Smooth muscle cell (in vitro differentiated cells): ENCODE measurements at regions not wholly inside any gene's neighbourhood (a gene's known extent, or its start where the extent isn't known, plus 50 kb on each side); places are given as distances from the start of the nearest gene placed in this dataset.

Experiments used
- DNase-seq: peaks from one replicate; lab custom pipeline; 2025; ENCODE audit not compliant: unreplicated experiment; lab: John Stamatoyannopoulos, UW
- H2AFZ ChIP-seq: fragments of 200-600 bp; sonication (generic); 2 replicates; pipeline ENCODE4 v1.6.0; 2016; ENCODE audit warnings: antibody characterized with exemption, low read depth, mild to moderate bottlenecking
- H3F3A ChIP-seq: fragments of 200-600 bp; sonication (generic); 2 replicates; pipeline ENCODE4 v1.6.0; 2017; ENCODE audit warnings: antibody characterized with exemption, low read depth
- H3K27ac ChIP-seq: fragments of 200-600 bp; sonication (generic); 2 replicates; pipeline ENCODE4 v1.5.1; 2016; ENCODE audit warnings: low read depth, mild to moderate bottlenecking
- H3K27me3 ChIP-seq: fragments of 200-600 bp; sonication (generic); 2 replicates; pipeline ENCODE4 v1.6.1; 2016; ENCODE audit warnings: low read depth, mild to moderate bottlenecking
- H3K36me3 ChIP-seq: fragments of 200-600 bp; sonication (generic); 2 replicates; pipeline ENCODE4 v1.5.1; 2016; ENCODE audit warnings: low read depth
- H3K4me1 ChIP-seq: fragments of 200-600 bp; sonication (generic); 2 replicates; pipeline ENCODE4 v1.5.1; 2016; ENCODE audit warnings: low read depth
- H3K4me2 ChIP-seq: fragments of 200-600 bp; sonication (generic); 2 replicates; pipeline ENCODE4 v1.6.0; 2016; ENCODE audit warnings: mild to moderate bottlenecking
- H3K4me3 ChIP-seq: fragments of 200-600 bp; sonication (generic); 2 replicates; pipeline ENCODE4 v1.5.1; 2016; ENCODE audit warnings: mild to moderate bottlenecking
- H3K79me2 ChIP-seq: fragments of 200-600 bp; sonication (generic); 2 replicates; pipeline ENCODE4 v1.6.0; 2016; ENCODE audit warnings: low read depth, mild to moderate bottlenecking
- H3K9ac ChIP-seq: fragments of 200-600 bp; sonication (generic); 2 replicates; pipeline ENCODE4 v1.6.0; 2016; ENCODE audit warnings: low read depth
- H3K9me3 ChIP-seq: fragments of 200-600 bp; sonication (generic); replicated peaks from 2 replicates; pipeline ENCODE4 v1.5.1; 2016; ENCODE audit warnings: low read depth
- H4K20me1 ChIP-seq: fragments of 200-600 bp; sonication (generic); 2 replicates; pipeline ENCODE4 v1.6.0; 2016; ENCODE audit warnings: low read depth
- CTCF ChIP-seq: fragments of 200-600 bp; sonication (generic); IDR thresholded peaks from 2 replicates; pipeline ENCODE4 v1.5.1; 2017; ENCODE audit warnings: borderline replicate concordance, mild to moderate bottlenecking, antibody characterized with exemption; ENCODE audit not compliant: insufficient read depth, poor library complexity, severe bottlenecking
- WGBS: methylation state at CpG from one replicate; pipeline ENCODE4 v1.1.7; 2016; ENCODE audit warnings: low lambda C conversion rate; 5-methylcytosine and 5-hydroxymethylcytosine counted together

GRCh38 chr1:115409094-115410015, 71.3 kb upstream of the NGF start:
- no peaks in the 10 kb centered on the region for H3K9me3 ChIP-seq
- H3K27me3 ChIP-seq: no peaks in the 10 kb centered on the region
- H3K9ac ChIP-seq: no peak overlapping the region
- H2AFZ ChIP-seq: peak overlapping the region; percentile 34
- H3F3A ChIP-seq: peaks cover 20% of the 10 kb centered on the region
- peaks cover 7% of the 10 kb centered on the region for H3K4me1 ChIP-seq
- no peak for TF ChIP-seq CTCF
- H4K20me1 ChIP-seq: no peaks in the 10 kb centered on the region
- no peaks in the 10 kb centered on the region for H3K79me2 ChIP-seq
- WGBS: 25% methylated on average over 7 of the region's 7 CpGs
- H3K27ac ChIP-seq: peak overlapping the region; percentile 82
- H3K4me2 ChIP-seq: peak overlapping the region; percentile 57
- no peak overlapping the region for H3K4me3 ChIP-seq
- DNase-seq: no peak
- H3K36me3 ChIP-seq: no peaks in the 10 kb centered on the region

- Histone ChIP-seq H3K27me3 (no peaks in the 10 kb centered on the region), H3F3A (peaks cover 20% of the 10 kb centered on the region), H3K36me3 (no peaks in the 10 kb centered on the region), H3K4me2 (peak overlapping the region; percentile 57), H2AFZ (no peak overlapping the region), H3K4me3 (no peak overlapping the region), H3K27ac (peak overlapping the region; percentile 82), H3K79me2 (no peaks in the 10 kb centered on the region), H3K9me3 (no peaks in the 10 kb centered on the region), H3K9ac (no peak overlapping the region), H4K20me1 (no peaks in the 10 kb centered on the region), H3K4me1 (peaks cover 7% of the 10 kb centered on the region)
- no peak for TF ChIP-seq CTCF
- 14% methylated on average over 1 of the region's 1 CpG for WGBS
- no peak for DNase-seq
Observed at GRCh38 chr1:115408533-115408932, 70.5 kb upstream of the NGF start.

- no peak for DNase-seq
- H4K20me1 ChIP-seq: no peaks in the 10 kb centered on the region
- 78% methylated on average over 2 of the region's 2 CpGs for WGBS
- no peak overlapping the region for H3K4me3 ChIP-seq
- H3K4me1 ChIP-seq: peaks cover 7% of the 10 kb centered on the region
- no peak overlapping the region for H3K27ac ChIP-seq
- no peak overlapping the region for H2AFZ ChIP-seq
- H3K36me3 ChIP-seq: no peaks in the 10 kb centered on the region
- peaks cover 11% of the 10 kb centered on the region for H3F3A ChIP-seq
- H3K9ac ChIP-seq: no peak overlapping the region
- H3K4me2 ChIP-seq: no peak overlapping the region
- no peak for TF ChIP-seq CTCF
- no peaks in the 10 kb centered on the region for H3K9me3 ChIP-seq
- H3K79me2 ChIP-seq: no peaks in the 10 kb centered on the region
- H3K27me3 ChIP-seq: no peaks in the 10 kb centered on the region
Observed at GRCh38 chr1:115404911-115405310, 66.9 kb upstream of the NGF start.

GRCh38 chr1:115402753-115403184, 64.7 kb upstream of the NGF start:
- TF ChIP-seq CTCF: no peak
- H3F3A ChIP-seq: no peaks in the 10 kb centered on the region

More at GRCh38 chr1:115402753-115403184, 64.7 kb upstream of the NGF start:
- no peaks in the 10 kb centered on the region for H4K20me1 ChIP-seq
- no peaks in the 10 kb centered on the region for H3K79me2 ChIP-seq
- no peak for DNase-seq
- H2AFZ ChIP-seq: no peak overlapping the region
- H3K9ac ChIP-seq: no peak overlapping the region
- no peaks in the 10 kb centered on the region for H3K9me3 ChIP-seq
- H3K36me3 ChIP-seq: no peaks in the 10 kb centered on the region
- no peaks in the 10 kb centered on the region for H3K27me3 ChIP-seq
- WGBS: 98% methylated on average over 2 of the region's 2 CpGs
- H3K27ac ChIP-seq: no peak overlapping the region
- no peak overlapping the region for H3K4me2 ChIP-seq
- H3K4me3 ChIP-seq: no peak overlapping the region
- H3K4me1 ChIP-seq: no peaks in the 10 kb centered on the region
